CD4-positive, alpha-beta T cell treated with Interleukin-6 for 4 hours (primary cell): ENCODE measurements at regions not wholly inside any gene's neighbourhood (a gene's known extent, or its start where the extent isn't known, plus 50 kb on each side); places are given as distances from the start of the nearest gene placed in this dataset.

Source experiments
- DNase-seq: peaks from one replicate; pipeline ENCODE4 v3.0.0-alpha.2; 2020; ENCODE audit warnings: mixed read lengths

GRCh38 chr7:34277016-34277802 is 371.9 kb downstream of the BMPER start:
- no peak for DNase-seq

GRCh38 chr7:34277803-34278199 is 372.5 kb downstream of the BMPER start:
- DNase-seq: no peak

- no peak for DNase-seq
These were observed 375.9 kb downstream of the BMPER start for GRCh38 chr7:34281260-34281659.

- no peak for DNase-seq
These were observed 375.7 kb upstream of the NPSR1 start for GRCh38 chr7:34282271-34282670.

- DNase-seq: no peak
These were observed 361.4 kb upstream of the NPSR1 start for GRCh38 chr7:34296663-34297062.

DNA sequence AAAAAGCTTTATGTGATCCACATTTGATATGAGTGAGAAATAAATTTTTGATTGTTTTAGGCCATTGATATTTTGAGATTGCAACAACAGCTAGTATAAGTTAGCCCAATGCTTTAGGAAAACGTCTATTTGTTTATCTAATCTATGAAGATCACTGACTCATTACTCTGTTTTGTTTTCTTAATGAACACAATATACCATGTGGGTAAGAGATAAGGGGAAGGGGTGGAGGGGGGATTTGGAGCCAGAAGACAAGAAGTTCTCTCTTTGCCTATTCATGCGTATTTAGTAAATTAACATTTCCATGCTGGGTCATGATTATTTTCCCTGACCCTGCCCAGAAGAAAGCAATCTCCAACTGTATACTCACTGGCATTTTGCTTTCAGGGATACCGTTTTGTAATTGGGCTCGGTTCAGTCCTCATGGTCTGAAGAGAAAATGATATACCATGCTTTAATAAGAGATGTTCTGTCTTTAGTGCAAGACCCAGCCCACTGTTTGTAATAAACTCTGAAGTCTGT is 359.5 kb upstream of the NPSR1 start:
- no peak for DNase-seq

DNA sequence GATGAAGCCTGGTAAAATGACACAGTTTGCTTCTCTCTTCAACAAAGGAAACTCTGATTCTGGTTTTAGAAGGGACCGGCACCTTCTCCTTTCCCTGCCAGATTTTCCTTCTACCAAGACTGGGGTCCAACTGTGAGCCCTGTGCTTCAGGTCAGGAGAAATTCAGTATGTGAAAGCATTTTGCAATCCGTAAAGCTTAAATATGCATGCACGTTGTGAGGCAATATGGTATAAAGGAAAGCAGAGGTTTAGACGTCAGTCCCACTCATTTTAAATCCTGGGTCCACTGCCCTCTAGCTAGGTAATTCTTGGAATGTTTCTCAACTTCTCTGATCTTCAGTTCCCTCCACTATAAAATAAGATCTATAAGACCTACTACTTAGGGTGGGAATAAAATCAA is 359.0 kb upstream of the NPSR1 start:
- DNase-seq: no peak

- no peak for DNase-seq
These were observed 350.5 kb upstream of the NPSR1 start for GRCh38 chr7:34307540-34307939.

GRCh38 chr7:34308595-34308994 is 349.4 kb upstream of the NPSR1 start:
- no peak for DNase-seq

- no peak for DNase-seq
These were observed 348.9 kb upstream of the NPSR1 start for GRCh38 chr7:34309116-34309515.

DNA sequence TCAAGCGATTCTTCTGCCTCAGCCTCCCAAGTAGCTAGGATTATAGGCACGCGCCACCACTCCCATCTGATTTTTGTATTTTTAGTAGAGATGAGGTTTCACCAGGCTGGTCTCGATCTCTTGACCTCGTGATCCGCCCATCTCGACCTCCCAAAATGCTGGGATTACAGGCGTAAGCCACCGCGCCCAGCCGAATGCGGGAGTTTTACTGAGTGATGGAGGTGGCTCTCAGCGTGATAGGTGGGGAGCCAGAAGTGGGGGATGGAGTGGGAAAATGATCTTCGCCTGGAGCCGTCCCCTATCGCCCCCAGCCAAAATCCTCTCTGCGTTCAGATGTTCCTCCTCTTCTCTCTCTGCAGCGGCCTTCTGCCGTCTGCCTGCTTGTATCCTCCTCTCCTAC is 348.4 kb upstream of the NPSR1 start:
- no peak for DNase-seq

GRCh38 chr7:34311591-34311990 is 346.4 kb upstream of the NPSR1 start:
- DNase-seq: no peak

GRCh38 chr7:34312624-34313023 is 345.4 kb upstream of the NPSR1 start:
- no peak for DNase-seq

DNA sequence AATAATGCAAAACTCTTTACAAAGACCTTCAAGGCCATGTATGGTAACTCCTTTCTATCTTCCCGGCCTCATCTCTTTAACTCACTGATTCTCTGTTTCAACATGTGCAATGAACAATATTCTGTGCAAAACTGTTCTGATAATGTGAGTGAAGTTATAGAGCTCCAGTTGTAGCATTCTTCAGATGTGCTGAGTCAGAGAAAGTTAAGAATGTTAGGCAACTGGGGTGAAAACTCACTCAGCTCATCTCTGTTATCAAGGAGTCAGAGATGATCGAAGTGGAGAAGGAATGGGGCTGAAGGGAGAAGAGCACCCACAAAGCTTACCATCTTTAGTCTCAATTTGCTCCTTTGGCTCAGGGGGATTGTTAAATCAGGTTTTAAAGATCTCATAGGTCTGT is 344.7 kb upstream of the NPSR1 start:
- DNase-seq: no peak

DNA sequence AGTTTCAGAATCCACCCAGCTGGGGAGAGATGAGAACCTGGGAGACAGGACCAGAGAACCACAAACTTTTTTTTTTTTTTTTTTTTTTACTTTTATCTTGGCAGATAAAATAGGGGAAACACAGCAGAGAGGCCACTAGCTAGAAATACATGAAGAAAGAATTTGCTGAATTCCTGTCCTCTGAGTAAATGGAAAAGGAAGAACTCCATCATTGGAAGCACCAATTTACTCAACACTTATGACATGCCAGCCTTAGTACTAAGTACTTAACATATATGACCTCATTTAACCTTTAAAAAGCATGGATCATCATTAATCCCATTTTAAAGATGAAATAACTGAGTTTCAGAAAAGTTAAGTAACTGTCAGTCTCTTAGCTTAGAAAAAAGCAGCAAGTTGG is 343.0 kb upstream of the NPSR1 start:
- DNase-seq: no peak

DNA sequence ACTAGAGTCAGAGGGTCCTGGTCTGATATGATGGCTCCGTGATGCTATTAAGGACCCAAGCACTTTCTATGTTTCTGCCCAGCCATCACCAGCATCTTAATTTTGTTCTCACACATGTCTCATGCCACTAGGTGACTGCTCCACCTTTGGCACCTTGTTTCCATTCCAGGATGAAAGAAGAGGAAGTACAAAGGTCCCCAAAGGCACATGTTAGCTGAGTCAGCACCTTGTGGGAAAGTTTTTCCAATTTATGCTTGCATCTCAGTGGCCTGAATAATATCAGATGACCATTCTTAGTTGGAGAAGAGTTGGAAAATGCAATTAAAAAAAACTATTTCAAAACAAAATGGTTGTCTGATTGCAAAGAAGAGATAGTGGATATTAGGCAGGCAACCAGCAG is 341.0 kb upstream of the NPSR1 start:
- DNase-seq: no peak

GRCh38 chr7:34320412-34320811 is 337.6 kb upstream of the NPSR1 start:
- no peak for DNase-seq

- DNase-seq: peak; percentile 31
These were observed 336.9 kb upstream of the NPSR1 start for GRCh38 chr7:34320926-34321661.

DNA sequence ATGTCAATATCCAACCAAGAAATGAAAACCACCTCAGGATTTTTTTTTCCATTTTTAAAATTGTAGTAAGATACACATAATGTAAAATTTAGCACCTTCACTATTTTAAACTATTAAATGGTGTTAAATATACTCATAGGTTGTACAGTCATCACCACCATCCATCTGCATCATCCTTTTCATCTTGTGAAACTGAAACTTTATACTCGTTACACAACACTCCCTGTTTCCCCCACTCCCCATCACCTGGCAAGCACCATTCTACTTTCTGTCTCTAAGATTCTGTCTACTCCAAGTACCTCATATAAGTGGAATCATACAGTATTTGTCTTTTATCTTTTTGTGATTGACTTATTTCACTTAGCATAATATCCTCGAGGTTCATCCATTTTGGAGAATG is 335.2 kb upstream of the NPSR1 start:
- DNase-seq: no peak

DNA sequence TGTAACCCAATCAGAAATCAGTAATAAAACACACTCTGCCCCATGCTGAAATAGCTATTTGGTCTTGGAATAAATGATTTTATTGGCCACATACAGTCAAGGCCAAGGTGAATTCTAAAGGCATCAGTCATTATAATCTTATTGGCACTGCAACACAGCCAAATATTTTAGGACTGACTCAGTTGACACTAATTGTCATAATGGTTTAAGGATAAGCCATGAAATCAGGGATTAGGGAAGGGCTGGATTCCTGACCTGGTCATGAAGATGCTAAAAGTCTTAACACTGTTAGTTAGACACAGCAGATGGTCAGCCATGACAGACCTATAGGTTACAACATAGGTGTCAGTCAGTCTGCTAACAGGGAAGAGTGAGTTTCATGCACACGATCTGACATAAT is 330.3 kb upstream of the NPSR1 start:
- no peak for DNase-seq

GRCh38 chr7:34330308-34330707 is 327.7 kb upstream of the NPSR1 start:
- DNase-seq: no peak

- no peak for DNase-seq
These were observed 326.9 kb upstream of the NPSR1 start for GRCh38 chr7:34331102-34331501.

DNA sequence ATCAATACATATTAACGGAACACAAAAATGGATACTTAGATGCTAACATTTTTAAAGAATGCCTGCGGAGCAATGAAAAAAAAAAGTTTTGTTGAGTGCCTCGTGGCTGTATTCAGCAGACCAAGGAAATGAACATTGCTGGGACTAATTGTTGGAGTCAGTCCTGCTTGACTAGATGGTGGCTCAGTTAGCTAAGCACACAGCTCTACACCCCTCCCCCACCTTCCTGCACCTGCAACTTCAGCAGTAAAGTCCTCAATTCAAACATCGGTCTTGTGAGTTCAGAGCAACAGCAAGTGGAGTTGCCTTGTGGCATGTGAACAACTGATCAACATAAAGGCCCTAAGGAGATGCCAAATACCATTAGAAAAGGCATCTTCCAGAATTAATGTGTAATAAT is 326.0 kb upstream of the NPSR1 start:
- no peak for DNase-seq

DNA sequence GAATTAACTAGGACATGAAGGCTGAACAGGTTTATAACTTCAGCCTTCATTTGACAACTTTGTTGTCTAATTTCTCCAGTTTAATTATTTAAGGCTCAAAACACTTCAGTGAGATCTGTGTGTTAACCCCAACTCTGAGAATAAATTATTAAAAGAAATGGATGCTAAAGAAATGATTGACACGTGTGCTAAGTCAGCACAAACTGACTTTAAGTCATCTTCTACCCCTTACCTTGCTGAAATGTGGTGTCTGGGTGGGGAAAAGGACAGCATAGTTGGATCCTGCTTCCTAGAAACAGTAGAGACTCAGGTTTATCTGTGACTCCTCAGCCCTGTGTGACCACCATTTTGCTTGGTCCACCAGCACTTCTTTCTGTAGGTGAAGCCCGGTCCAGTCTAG is 324.8 kb upstream of the NPSR1 start:
- no peak for DNase-seq
